ENCODE measurements at regions not wholly inside any gene's neighbourhood (a gene's known extent, or its start where the extent isn't known, plus 50 kb on each side); places are given as distances from the start of the nearest gene placed in this dataset.

DNA sequence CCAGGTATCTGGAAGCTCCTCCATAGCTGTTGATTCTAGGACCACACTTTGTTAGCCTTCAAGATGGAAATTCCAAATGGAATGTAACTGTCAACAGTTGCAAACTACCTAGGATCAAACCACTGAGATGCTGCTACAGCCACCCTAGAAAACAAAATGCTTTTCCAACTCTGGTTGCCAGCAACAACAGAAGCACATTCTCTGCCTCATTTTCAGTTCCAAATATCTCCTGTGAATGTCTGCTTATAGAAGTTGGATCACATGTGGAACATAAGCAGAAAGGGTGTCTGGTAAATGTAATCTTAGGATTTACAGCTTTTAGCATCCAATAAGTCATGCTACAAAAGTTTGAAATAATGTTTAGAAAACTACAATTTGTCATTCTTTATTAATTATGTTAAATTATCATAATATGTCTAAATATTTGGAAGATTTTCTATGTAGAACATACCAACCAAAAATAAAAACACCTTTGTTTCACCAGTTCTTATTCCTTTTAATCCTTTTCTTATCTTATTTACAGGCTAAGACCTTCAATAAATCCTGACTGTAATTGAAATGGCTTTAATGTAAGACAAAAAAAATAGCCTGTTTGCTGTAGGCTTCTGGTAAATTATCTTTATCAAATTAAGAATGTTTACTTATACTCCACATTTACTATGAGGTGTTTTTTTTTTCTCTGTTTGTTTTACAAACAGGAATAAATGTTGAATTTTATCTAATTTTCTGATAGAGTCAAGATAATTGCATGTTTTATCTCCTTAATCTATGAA, 687.1 kb downstream of the IGSF11 start:
- Histone ChIP-seq H3K4me3 (no peak overlapping the region), H3K9me3 (no peaks in the 10 kb centered on the region), H3K4me1 (no peaks in the 10 kb centered on the region), H3K36me3 (no peaks in the 10 kb centered on the region), H3K27me3 (no peaks in the 10 kb centered on the region), H3K27ac (no peak overlapping the region)
- DNase-seq = no peak
- TF ChIP-seq, protein P1, sequence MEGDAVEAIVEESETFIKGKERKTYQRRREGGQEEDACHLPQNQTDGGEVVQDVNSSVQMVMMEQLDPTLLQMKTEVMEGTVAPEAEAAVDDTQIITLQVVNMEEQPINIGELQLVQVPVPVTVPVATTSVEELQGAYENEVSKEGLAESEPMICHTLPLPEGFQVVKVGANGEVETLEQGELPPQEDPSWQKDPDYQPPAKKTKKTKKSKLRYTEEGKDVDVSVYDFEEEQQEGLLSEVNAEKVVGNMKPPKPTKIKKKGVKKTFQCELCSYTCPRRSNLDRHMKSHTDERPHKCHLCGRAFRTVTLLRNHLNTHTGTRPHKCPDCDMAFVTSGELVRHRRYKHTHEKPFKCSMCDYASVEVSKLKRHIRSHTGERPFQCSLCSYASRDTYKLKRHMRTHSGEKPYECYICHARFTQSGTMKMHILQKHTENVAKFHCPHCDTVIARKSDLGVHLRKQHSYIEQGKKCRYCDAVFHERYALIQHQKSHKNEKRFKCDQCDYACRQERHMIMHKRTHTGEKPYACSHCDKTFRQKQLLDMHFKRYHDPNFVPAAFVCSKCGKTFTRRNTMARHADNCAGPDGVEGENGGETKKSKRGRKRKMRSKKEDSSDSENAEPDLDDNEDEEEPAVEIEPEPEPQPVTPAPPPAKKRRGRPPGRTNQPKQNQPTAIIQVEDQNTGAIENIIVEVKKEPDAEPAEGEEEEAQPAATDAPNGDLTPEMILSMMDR (IDR thresholded peaks at IDR 0.05) = no peak
- TF ChIP-seq POLR2A (IDR thresholded peaks at IDR 0.05) = no peak

DNA sequence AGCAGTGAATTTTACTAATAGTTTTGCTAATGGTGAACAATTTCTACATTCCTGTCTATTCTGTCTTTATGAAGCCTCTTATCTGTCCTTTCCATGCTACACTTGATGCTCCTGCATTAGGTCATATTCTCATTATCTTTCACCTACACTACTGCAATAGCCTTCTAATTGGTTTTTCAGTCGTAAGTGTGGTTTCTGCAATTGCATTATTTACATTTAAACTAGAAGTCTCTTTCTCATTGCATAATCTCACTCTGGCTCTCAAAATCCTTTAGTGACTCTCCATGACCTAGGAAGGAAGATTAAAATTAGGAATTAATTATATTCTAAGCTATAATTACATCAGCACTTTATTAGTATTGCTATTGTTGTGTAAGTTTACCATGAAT, 686.5 kb downstream of the IGSF11 start:
- no peaks in the 10 kb centered on the region for H3K9me3 ChIP-seq
- H3K36me3 ChIP-seq = no peaks in the 10 kb centered on the region
- H3K4me3 ChIP-seq = no peak overlapping the region
- no peak for TF ChIP-seq POLR2A (IDR thresholded peaks at IDR 0.05)
- TF ChIP-seq, protein P1 (IDR thresholded peaks at IDR 0.05) = no peak
- no peaks in the 10 kb centered on the region for H3K4me1 ChIP-seq
- H3K27ac ChIP-seq = no peak overlapping the region
- H3K27me3 ChIP-seq = no peaks in the 10 kb centered on the region
- DNase-seq = no peak

DNA sequence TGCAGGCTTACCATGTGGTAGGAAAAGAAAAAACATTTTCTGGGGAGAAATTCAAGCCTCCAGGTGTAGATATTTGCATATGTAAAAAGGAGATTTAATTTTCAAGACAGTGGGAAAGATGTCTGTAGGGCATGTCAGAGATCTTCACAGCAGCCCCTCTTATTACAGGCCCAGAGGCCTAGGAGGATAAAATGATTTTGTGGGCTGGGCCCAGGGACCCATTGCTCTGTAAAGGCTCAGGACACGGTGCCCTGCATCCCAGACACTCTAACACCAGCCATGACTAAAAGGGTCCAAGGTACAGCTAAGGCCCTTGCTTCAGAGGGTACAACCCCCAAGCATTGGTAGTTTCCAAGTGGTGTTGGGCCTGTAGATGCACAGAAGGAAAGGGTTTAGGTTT, 680.1 kb downstream of the IGSF11 start:
- H3K36me3 ChIP-seq = no peaks in the 10 kb centered on the region
- TF ChIP-seq, protein P1 (IDR thresholded peaks at IDR 0.05) = no peak
- TF ChIP-seq POLR2A (IDR thresholded peaks at IDR 0.05) = no peak
- H3K27ac ChIP-seq = no peak overlapping the region
- no peak for DNase-seq
- no peaks in the 10 kb centered on the region for H3K4me1 ChIP-seq
- H3K27me3 ChIP-seq = no peaks in the 10 kb centered on the region
- no peak overlapping the region for H3K4me3 ChIP-seq
- H3K9me3 ChIP-seq = no peaks in the 10 kb centered on the region

DNA sequence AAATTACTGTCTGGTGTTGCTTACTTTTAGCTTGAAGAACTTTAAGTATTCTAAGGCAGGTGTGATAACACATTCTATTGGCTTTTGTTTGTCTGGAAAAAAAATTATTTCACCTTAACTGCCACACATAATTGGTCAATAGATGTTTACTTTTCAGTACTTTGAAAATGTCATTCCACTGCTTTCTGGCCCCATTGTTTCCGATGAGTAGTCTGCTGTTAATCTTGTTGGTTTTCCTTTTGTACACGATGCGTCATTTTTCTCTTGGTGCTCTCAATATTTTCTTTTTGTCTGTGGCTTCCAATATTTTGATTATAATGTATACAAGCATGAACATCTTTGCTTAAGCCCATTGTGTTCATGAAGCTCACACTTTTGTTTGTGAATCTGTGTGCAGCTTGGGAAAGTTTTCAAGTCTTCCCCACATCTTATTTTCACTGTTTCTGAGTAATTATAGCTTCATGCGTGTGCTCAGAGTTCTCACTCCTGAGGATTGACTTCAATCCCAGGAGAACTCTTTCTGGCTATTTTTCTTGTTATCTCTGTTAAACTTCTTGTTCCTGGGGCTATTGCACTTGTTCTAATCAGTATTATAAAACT, 664.7 kb downstream of the IGSF11 start:
- H3K27me3 ChIP-seq = no peaks in the 10 kb centered on the region
- no peak overlapping the region for H3K27ac ChIP-seq
- no peak for DNase-seq
- no peaks in the 10 kb centered on the region for H3K36me3 ChIP-seq
- peaks cover 0 to 7% (median 0%) of the 10 kb centered on the region in 4 donors for H3K9me3 ChIP-seq
- TF ChIP-seq, protein P1 (IDR thresholded peaks at IDR 0.05) = no peak
- TF ChIP-seq POLR2A (IDR thresholded peaks at IDR 0.05) = no peak
- H3K4me3 ChIP-seq = no peak overlapping the region
- H3K4me1 ChIP-seq = no peaks in the 10 kb centered on the region

DNA sequence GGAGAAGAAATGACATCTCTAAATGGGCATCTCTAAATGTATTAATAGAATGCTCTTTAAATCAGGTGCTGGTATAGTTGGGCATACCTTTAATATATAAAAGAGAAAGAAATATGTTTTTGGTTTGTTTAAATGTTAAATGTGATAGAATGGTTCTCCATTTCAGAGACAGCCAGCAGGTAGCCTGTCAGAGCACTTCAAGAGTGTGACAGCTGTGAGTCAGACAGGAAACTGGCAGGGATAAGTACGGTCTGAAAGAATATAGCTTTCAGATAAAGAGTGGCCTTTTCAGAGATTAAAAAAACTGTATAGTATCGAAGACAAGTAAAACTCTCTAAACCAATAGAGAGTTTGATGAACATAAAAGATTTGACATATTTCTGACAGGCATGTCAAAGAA, 654.1 kb downstream of the IGSF11 start:
- Histone ChIP-seq H3K4me1 (no peaks in the 10 kb centered on the region), H3K4me3 (no peak overlapping the region), H3K27me3 (no peaks in the 10 kb centered on the region), H3K9me3 (no peaks in the 10 kb centered on the region), H3K36me3 (no peaks in the 10 kb centered on the region), H3K27ac (no peak overlapping the region)
- TF ChIP-seq, protein P1 (IDR thresholded peaks at IDR 0.05) = no peak
- TF ChIP-seq POLR2A (IDR thresholded peaks at IDR 0.05) = no peak
- DNase-seq = no peak

Measured in Peyer's patch (tissue), 4 donors.